Tibial nerve (tissue), 3 donors: ENCODE measurements at regions not wholly inside any gene's neighbourhood (a gene's known extent, or its start where the extent isn't known, plus 50 kb on each side); places are given as distances from the start of the nearest gene placed in this dataset.

Experiments
- POLR2A ChIP-seq, 2 donors: fragments of 450-650 bp; IDR thresholded peaks; one replicate each; pipeline ENCODE4 v1.6.1; 2017; ENCODE audit warnings: antibody characterized with exemption in 2 of 2, mild to moderate bottlenecking in 2 of 2, moderate library complexity in 2 of 2
- TF ChIP-seq, protein P1 (sequence below), 5 experiments: fragments of 200-600 bp in 3 of 5; fragments of 450-650 bp in 2 of 5; sonication (generic) in 3 of 5; IDR thresholded peaks; one replicate each; pipeline ENCODE4 v1.5.1; 2016 to 2019; ENCODE audit warnings: antibody characterized with exemption in 5 of 5, mild to moderate bottlenecking in 3 of 5, moderate library complexity in 2 of 5

DNA sequence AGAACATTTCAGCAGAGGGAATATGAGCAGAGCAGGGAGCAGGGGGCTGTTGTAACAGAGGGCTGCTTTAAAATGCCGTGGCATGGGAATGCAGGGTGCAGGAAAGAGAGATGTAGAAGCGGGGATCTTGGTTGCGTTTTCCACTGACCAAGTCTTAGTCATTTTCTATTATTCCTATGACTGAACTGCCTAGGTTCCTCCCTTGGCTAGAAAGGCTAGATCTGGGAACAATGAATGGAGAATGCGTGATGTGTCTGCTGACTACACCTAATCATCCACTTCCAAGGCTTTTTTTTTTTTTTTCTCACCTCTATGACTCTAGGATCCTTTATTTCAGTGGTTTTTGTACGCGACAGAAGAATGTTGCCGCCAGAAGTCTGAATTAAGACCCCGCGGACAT is 607.4 kb upstream of the TBL1XR1 start:
- TF ChIP-seq, protein P1, sequence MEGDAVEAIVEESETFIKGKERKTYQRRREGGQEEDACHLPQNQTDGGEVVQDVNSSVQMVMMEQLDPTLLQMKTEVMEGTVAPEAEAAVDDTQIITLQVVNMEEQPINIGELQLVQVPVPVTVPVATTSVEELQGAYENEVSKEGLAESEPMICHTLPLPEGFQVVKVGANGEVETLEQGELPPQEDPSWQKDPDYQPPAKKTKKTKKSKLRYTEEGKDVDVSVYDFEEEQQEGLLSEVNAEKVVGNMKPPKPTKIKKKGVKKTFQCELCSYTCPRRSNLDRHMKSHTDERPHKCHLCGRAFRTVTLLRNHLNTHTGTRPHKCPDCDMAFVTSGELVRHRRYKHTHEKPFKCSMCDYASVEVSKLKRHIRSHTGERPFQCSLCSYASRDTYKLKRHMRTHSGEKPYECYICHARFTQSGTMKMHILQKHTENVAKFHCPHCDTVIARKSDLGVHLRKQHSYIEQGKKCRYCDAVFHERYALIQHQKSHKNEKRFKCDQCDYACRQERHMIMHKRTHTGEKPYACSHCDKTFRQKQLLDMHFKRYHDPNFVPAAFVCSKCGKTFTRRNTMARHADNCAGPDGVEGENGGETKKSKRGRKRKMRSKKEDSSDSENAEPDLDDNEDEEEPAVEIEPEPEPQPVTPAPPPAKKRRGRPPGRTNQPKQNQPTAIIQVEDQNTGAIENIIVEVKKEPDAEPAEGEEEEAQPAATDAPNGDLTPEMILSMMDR (IDR thresholded peaks at IDR 0.05): no peak
- TF ChIP-seq POLR2A (IDR thresholded peaks at IDR 0.05): no peak
